Brain microvascular endothelial cell (primary cell): ENCODE measurements at regions not wholly inside any gene's neighbourhood (a gene's known extent, or its start where the extent isn't known, plus 50 kb on each side); places are given as distances from the start of the nearest gene placed in this dataset.

Source experiments
- DNase-seq: peaks from one replicate; pipeline ENCODE4 v3.0.0-alpha.2; 2020
- H3K27ac ChIP-seq: fragments of 250-450 bp; sonication (Bioruptor Pico); 2 replicates; pipeline ENCODE4 v1.5.1; 2020; ENCODE audit warnings: mild to moderate bottlenecking, moderate library complexity
- H3K27me3 ChIP-seq: fragments of 250-450 bp; sonication (Bioruptor Pico); replicated peaks from 2 replicates; pipeline ENCODE4 v1.5.1; 2020; ENCODE audit warnings: mild to moderate bottlenecking
- H3K36me3 ChIP-seq: fragments of 250-450 bp; sonication (Bioruptor Pico); replicated peaks from 2 replicates; pipeline ENCODE4 v1.5.1; 2020; ENCODE audit warnings: mild to moderate bottlenecking
- H3K4me3 ChIP-seq: 2 replicates; pipeline ENCODE4 v1.5.1; 2011; ENCODE audit warnings: low read depth, mild to moderate bottlenecking, control low read depth, low read length, moderate library complexity
- in situ Hi-C: cut with HindIII; loops from 2 replicates; pipeline ENCODE4 v1.10.0; 2017; ENCODE audit warnings: low sequenced_read_pairs, low pct_ligation_motif_present
- TF ChIP-seq, protein P1 (sequence below): IDR thresholded peaks from 2 replicates; pipeline ENCODE4 v1.5.1; 2011; ENCODE audit warnings: low read depth, mild to moderate bottlenecking, moderate library complexity, low read length, control low read depth, inconsistent platforms; ENCODE audit errors: missing control alignments

DNA sequence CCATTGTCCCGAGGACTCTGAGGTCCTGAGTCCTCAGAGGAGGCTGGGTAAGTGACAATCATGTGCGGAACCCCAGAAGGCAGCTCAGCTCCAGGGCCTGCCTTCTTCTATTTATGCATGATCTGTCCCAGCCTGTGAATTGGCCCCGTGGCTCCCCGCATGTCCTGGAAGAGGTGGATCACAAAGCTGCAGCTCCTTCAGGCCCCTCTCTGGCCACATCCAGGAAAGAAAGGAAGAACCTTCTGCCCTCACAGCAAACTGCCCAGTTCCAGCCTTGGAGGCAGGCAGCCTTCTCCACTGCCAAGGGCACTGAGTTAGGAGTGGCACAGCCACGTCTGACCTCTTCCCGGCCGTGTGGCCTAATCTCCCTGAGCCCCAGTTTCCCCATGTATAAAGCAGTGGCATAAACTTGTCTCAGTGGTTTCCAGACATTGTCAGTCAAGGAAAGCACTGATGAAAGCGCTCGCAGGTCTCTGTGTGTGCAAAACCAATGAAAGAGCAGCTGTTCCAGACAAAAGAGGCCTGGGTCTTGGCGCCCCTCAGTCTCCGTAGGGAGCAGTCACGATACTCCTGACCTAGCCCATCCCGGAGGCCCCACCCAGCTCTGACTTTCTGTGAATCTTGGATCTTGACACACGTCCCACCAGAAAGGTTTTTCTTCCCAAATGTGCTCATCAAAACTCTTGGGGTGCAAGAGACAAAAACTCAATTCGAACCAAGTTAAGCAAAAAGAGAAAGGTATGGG, 497.3 kb downstream of the SHQ1 start:
- in situ Hi-C loops = no loop called here
- TF ChIP-seq, protein P1, sequence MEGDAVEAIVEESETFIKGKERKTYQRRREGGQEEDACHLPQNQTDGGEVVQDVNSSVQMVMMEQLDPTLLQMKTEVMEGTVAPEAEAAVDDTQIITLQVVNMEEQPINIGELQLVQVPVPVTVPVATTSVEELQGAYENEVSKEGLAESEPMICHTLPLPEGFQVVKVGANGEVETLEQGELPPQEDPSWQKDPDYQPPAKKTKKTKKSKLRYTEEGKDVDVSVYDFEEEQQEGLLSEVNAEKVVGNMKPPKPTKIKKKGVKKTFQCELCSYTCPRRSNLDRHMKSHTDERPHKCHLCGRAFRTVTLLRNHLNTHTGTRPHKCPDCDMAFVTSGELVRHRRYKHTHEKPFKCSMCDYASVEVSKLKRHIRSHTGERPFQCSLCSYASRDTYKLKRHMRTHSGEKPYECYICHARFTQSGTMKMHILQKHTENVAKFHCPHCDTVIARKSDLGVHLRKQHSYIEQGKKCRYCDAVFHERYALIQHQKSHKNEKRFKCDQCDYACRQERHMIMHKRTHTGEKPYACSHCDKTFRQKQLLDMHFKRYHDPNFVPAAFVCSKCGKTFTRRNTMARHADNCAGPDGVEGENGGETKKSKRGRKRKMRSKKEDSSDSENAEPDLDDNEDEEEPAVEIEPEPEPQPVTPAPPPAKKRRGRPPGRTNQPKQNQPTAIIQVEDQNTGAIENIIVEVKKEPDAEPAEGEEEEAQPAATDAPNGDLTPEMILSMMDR = no peak
- Histone ChIP-seq H3K27ac (no peak overlapping the region), H3K36me3 (no peaks in the 10 kb centered on the region), H3K27me3 (no peaks in the 10 kb centered on the region), H3K4me3 (no peak overlapping the region)
- DNase-seq = no peak

DNA sequence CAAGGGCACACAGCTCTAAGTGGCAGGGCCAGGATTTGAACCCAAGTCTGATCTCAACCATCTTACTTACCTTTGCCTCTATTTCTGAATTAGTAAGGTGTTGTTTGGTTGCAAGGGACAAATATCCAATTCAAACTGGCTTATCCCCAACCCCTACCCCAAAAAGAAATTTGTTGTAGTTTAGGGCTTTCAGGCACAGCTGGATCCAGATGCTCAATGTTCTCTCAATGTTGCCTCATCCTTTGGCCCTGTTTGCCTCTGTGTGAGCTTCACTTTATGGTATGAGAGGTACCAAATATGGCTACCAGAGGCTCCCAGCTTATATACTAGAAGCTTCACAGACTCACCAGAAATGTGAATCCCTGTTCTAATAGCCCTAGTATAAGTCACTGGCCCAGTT, 499.9 kb downstream of the SHQ1 start:
- DNase-seq = no peak
- Histone ChIP-seq H3K36me3 (no peaks in the 10 kb centered on the region), H3K27me3 (no peaks in the 10 kb centered on the region), H3K27ac (no peak overlapping the region), H3K4me3 (no peak overlapping the region)
- in situ Hi-C loops = no loop called here
- TF ChIP-seq, protein P1 = no peak

DNA sequence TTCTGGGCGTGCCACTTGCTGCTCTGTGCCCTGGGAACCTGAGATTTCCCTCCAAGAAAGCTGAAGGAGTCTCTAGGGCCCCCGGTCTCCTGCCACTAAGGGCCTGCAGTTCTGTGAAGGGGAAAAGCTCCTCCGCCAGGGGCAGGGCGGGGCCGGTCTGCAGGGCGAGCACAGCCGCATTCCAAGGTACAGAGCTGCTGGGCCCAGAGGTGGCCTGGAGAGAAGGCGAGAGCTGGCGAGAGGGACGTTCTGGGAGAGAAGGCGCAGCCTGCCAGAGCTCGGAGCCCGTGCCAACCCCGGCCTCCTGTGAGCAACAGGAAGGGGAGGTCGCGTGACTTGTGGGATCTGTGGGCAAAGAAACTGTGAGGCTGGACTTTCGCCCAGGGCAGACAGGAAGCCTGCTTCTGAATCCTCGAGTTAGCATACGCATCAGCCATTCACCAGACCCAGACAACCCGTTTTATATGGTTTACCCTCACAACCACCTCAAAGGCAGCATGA, 500.4 kb downstream of the SHQ1 start:
- no peak overlapping the region for H3K27ac ChIP-seq
- H3K4me3 ChIP-seq = no peak overlapping the region
- H3K27me3 ChIP-seq = no peaks in the 10 kb centered on the region
- peak; percentile 70 for DNase-seq
- H3K36me3 ChIP-seq = no peaks in the 10 kb centered on the region
- TF ChIP-seq, protein P1 = peak; percentile 41
- in situ Hi-C loops = no loop called here

DNA sequence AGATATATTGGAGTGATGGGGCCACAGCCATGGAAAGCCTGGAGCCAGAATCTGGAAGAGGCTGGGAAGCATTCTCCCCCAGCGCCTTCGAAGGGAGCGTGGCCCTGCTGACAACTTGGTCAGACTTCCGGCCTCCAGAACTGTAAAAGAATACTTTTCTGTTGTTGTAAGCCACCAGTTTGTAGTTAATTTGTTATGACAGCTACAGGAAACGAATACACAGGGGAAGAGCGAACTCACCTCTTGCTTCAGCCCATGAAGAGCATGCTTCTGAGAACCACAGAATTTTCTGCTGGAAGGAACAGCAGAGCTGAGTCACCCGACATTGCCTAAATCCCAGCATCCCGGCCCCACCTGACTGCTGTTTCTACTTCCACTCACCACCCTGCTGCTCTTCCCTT, 501.7 kb downstream of the SHQ1 start:
- peak overlapping the region; percentile 41 for H3K27ac ChIP-seq
- in situ Hi-C loops = no loop called here
- no peaks in the 10 kb centered on the region for H3K27me3 ChIP-seq
- peak; percentile 85 for DNase-seq
- H3K36me3 ChIP-seq = no peaks in the 10 kb centered on the region
- no peak overlapping the region for H3K4me3 ChIP-seq
- TF ChIP-seq, protein P1 = no peak

DNA sequence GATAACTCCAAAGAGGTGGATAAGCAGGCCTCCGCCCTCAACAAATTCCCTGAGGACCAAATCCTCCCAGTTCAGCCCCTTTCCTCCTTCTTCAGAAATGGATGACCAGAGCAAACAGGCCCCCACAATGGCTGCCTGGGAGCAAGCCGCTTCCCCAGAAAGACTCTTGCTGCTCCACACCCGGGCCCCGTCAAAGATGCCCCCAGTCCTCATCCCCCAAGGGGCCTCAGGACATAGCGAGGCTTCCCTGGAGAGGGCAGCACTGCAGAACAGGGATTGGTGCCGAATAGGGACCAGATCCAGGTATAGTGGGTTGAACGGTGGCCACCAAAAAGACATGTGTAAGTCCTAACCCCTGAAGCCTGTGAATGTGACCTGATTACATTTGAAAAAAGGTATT, 502.3 kb downstream of the SHQ1 start:
- in situ Hi-C loops = no loop called here
- TF ChIP-seq, protein P1 = peak; percentile 26
- H3K27me3 ChIP-seq = no peaks in the 10 kb centered on the region
- H3K27ac ChIP-seq = peak overlapping the region; percentile 26
- no peaks in the 10 kb centered on the region for H3K36me3 ChIP-seq
- DNase-seq = no peak
- no peak overlapping the region for H3K4me3 ChIP-seq
